Mucosa of rectum (tissue), 2 donors: ENCODE measurements at regions not wholly inside any gene's neighbourhood (a gene's known extent, or its start where the extent isn't known, plus 50 kb on each side); places are given as distances from the start of the nearest gene placed in this dataset.

Source experiments
- H3K27ac ChIP-seq, 2 donors: one replicate each; pipeline ENCODE4 v1.7.0; 2013; ENCODE audit warnings: inconsistent platforms in 2 of 2, low read depth in 2 of 2, low read length in 2 of 2
- H3K27me3 ChIP-seq, 2 donors: one replicate each; pipeline ENCODE4 v1.7.0; 2013; ENCODE audit warnings: low read length in 2 of 2; ENCODE audit not compliant: control insufficient read depth in 2 of 2, insufficient read depth in 2 of 2
- H3K36me3 ChIP-seq, 2 donors: one replicate each; pipeline ENCODE4 v1.7.0; 2013; ENCODE audit warnings: low read length in 2 of 2; ENCODE audit not compliant: control insufficient read depth in 2 of 2, insufficient read depth in 2 of 2
- H3K4me1 ChIP-seq, 2 donors: one replicate each; pipeline ENCODE4 v1.7.0; 2013; ENCODE audit warnings: low read length in 2 of 2, mild to moderate bottlenecking in 1 of 2; ENCODE audit not compliant: control insufficient read depth in 2 of 2, insufficient read depth in 2 of 2
- H3K4me3 ChIP-seq, 2 donors: one replicate each; pipeline ENCODE4 v1.7.0; 2013; ENCODE audit warnings: low read length in 2 of 2
- H3K9ac ChIP-seq, 2 donors: one replicate each; pipeline ENCODE4 v1.7.0; 2013; ENCODE audit warnings: low read length in 2 of 2, low read depth in 1 of 2, mild to moderate bottlenecking in 1 of 2
- H3K9me3 ChIP-seq, 2 donors: one replicate each; pipeline ENCODE4 v1.7.0; 2013; ENCODE audit warnings: low read length in 2 of 2; ENCODE audit not compliant: control insufficient read depth in 2 of 2
- donor health status: healthy.
- donor health status: Normal muscosa, but diverticular disease.

DNA sequence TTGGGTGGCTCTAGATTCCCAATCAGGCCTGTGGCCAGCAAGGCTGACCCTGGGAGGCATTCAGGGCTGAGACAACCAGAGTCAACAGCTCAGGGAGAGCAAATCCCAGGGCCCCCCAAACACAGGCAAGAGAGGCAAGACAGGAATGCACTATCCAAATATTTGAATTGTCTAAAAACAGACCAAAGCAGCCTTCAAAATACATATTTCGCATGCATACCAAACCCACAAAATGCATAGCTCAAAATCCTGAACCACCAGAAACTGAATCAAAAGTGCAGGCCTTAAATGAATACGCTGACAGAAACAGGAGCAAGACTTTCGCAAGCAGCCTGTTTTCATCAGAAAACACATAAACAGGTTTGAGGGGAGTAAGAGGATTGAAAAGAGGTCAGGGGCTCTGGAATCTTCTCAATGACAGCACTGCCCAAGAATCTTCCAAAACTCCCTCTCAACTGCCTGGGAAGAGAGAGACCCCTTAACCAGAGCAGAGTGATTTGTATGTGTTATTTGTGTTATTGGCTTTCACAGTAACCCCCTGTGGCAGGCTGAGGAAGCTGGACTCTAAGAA is 213.6 kb upstream of the CDH5 start:
- no peaks in the 10 kb centered on the region for H3K27me3 ChIP-seq
- no peak overlapping the region for H3K9ac ChIP-seq
- no peaks in the 10 kb centered on the region for H3K9me3 ChIP-seq
- H3K27ac ChIP-seq = no peak overlapping the region
- no peaks in the 10 kb centered on the region for H3K4me1 ChIP-seq
- no peaks in the 10 kb centered on the region for H3K36me3 ChIP-seq
- H3K4me3 ChIP-seq = no peak overlapping the region

DNA sequence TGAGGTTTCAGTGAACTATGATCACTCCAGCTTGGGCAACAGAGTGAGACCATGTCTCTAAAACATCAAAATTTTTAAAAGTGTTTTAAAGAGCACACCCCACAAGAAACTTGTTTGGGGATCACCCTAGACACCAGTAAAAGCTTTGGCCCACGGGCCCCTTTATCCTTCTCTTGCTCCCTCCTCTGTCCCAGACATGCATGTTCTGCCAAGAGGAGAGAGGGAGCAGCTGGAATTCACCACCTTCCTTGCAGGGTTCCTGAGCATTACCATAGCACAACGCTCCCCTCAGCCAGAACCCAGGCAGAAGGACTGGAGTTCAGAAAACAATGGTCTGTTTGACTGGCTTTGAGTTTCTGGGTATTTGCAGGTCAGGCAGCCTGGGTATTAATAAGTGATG is 214.3 kb upstream of the CDH5 start:
- Histone ChIP-seq H3K4me3 (no peak overlapping the region), H3K9ac (no peak overlapping the region), H3K27me3 (no peaks in the 10 kb centered on the region), H3K36me3 (no peaks in the 10 kb centered on the region), H3K4me1 (no peaks in the 10 kb centered on the region), H3K27ac (no peak overlapping the region), H3K9me3 (no peaks in the 10 kb centered on the region)

DNA sequence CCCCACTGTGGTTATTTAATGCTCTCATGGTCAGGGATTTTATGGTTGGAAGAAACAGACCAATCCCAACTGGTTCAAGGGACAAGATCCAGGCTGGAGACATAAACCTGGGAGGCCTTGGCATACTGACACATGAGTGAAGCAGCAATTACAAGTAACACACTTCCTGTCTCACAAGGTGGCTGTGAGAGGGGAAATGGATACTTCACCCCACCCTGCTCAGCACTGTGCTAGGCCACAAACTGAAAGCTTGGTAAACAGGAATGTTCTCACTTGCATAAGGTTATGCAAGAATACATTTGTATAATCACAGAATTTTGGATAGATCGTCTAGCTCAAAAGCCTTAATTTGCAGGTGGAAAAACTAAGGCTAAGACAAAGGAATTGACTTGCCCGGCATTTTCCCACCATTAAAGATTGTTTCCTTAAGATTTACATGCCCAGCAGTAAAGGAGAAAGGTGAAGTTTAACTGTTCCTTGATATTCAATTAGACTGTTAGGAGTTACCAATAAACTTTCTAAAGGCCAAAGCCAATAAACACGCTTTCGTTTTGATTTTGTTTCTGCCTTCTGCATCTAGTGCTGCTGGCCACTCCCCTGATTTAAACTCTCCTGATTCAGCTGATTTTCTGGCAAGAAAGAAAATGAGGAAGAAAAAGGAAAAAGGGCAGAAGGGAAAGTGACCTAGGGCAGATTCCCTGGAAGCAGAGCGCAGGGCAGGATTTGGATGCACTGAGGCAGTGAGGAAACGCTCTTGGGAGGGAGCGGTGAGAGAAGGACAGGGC is 215.6 kb upstream of the CDH5 start:
- Histone ChIP-seq H3K9me3 (no peaks in the 10 kb centered on the region), H3K4me1 (no peaks in the 10 kb centered on the region), H3K27me3 (no peaks in the 10 kb centered on the region), H3K9ac (no peak overlapping the region), H3K27ac (peak overlapping the region; percentile 35 to 56), H3K4me3 (no peak overlapping the region), H3K36me3 (no peaks in the 10 kb centered on the region)

DNA sequence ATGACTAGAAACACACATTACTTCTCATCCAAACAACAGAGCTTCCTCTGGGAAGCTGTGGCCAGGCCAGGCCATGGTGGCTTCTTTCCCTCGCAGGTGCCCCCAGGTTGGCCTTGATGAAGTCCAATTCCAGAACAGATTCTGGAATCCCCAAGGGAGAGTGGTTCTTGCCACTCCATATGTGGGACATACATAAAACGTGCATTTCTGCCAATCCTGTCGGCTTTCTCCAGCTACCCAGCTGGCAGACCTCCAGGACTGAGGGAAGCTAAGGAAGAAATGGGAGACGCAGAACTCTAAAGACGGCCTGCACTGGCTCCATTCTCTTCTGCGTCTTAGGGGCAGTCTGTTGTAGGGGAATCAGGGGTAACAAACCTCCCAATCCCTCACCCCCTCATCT is 219.2 kb upstream of the CDH5 start:
- Histone ChIP-seq H3K36me3 (no peaks in the 10 kb centered on the region), H3K27ac (no peak overlapping the region), H3K27me3 (no peaks in the 10 kb centered on the region), H3K9ac (no peak overlapping the region), H3K9me3 (no peaks in the 10 kb centered on the region), H3K4me3 (no peak overlapping the region), H3K4me1 (no peaks in the 10 kb centered on the region)

DNA sequence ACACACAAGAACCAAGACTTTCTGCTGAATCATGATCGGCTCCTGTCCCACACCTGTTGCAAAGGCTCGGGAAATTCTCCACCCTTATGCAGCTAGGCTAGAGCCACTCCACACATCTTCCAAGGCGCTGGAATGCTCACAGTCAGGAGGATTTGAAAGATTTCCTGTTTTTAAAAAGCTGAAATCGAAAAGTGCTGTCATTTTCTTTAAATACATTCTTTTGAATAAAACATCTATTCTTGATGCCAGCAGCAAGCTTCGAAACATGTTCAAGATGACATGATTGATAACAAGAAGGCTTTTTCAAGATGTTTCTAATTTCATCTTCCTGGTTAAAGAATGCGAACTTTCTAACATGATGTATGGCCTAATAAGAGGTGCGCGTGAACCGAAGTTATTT is 219.7 kb upstream of the CDH5 start:
- H3K36me3 ChIP-seq = no peaks in the 10 kb centered on the region
- H3K9me3 ChIP-seq = no peaks in the 10 kb centered on the region
- no peak overlapping the region for H3K9ac ChIP-seq
- H3K27me3 ChIP-seq = no peaks in the 10 kb centered on the region
- no peaks in the 10 kb centered on the region for H3K4me1 ChIP-seq
- no peak overlapping the region for H3K27ac ChIP-seq
- H3K4me3 ChIP-seq = no peak overlapping the region

DNA sequence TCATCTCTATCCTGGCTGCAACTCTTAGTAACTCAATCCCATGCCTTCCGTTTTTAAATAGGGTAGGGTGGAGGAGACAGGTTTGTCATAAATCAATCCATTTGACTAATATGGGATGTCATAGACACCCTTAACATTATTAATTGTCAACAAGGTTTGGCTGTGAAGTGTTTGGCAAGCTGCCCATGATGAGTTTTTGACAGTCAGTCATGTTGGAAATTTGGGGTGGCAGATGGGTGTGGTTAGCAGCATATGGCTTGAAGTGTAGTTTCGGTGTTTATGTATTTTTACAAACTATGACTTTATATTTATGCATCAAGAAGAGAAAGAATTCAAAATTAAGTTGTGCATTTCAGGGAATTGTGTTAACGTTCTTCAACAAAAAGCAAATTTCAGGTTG is 221.8 kb upstream of the CDH5 start:
- Histone ChIP-seq H3K9ac (no peak overlapping the region), H3K4me3 (no peak overlapping the region), H3K36me3 (no peaks in the 10 kb centered on the region), H3K27ac (no peak overlapping the region), H3K4me1 (no peaks in the 10 kb centered on the region), H3K9me3 (no peaks in the 10 kb centered on the region), H3K27me3 (no peaks in the 10 kb centered on the region)

DNA sequence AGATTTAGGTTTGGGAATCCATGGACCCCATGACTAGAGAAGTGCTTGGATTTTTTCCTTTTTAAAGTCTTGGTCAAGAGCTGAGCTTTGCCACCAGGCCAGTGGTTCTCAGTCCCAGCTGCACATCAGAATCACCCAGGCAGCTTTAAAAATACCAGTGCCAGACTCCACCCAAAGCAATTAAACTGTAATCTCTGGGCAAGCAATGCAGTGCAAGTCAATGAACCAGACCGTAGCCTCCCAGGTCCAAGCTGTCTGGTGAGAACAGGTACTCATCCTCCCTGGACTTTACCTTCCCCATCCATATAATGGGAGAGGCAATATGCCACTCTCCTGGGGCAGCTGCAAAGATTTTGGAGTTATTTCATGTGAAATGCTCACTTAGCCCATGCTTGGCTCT is 223.1 kb upstream of the CDH5 start:
- H3K27me3 ChIP-seq = no peaks in the 10 kb centered on the region
- H3K4me3 ChIP-seq = no peak overlapping the region
- H3K9me3 ChIP-seq = no peaks in the 10 kb centered on the region
- H3K36me3 ChIP-seq = no peaks in the 10 kb centered on the region
- H3K4me1 ChIP-seq = no peaks in the 10 kb centered on the region
- H3K9ac ChIP-seq = no peak overlapping the region
- H3K27ac ChIP-seq = no peak overlapping the region

DNA sequence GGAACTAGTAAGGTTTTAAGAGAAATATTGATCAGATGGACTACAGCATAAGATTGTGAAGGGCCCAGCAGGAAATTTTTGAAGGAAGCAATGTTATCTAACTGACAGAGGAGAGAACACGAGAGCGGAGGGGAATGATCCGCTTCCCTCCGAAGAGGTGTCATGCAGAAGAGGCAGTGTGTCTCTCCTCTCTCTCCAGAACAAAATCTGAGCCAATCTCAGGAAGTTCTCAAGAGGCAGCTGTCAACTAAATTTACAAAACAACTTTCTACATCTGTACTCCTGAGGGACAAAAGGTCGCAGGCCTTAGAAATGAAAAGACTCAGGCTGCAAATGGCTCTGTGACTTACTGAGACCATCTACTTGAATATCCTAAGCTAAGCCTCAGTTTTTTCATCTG is 224.6 kb upstream of the CDH5 start:
- no peaks in the 10 kb centered on the region for H3K36me3 ChIP-seq
- no peaks in the 10 kb centered on the region for H3K9me3 ChIP-seq
- no peak overlapping the region for H3K9ac ChIP-seq
- no peaks in the 10 kb centered on the region for H3K4me1 ChIP-seq
- no peak overlapping the region for H3K4me3 ChIP-seq
- H3K27me3 ChIP-seq = no peaks in the 10 kb centered on the region
- H3K27ac ChIP-seq = no peak overlapping the region

DNA sequence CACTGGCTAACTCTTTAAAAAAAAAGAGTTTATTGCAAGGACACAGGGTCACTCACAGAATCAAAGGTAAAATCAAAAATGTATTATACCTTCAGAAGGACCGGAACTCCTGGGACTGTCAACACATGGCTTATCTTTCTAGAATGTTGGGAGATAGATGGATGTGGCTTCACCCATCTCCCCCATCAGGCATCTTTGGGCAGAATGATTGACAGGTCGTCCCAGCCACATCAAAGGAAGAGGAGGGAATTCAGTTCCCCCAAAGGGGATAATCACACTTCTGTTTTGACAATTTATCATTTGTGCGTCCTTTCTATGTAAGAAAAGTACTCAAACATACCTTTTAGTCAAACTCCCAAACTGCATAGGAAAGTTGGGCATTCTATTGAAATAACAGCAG is 228.6 kb upstream of the CDH5 start:
- no peaks in the 10 kb centered on the region for H3K4me1 ChIP-seq
- H3K36me3 ChIP-seq = no peaks in the 10 kb centered on the region
- H3K27ac ChIP-seq = no peak overlapping the region
- no peak overlapping the region for H3K9ac ChIP-seq
- H3K27me3 ChIP-seq = no peaks in the 10 kb centered on the region
- no peak overlapping the region for H3K4me3 ChIP-seq
- no peaks in the 10 kb centered on the region for H3K9me3 ChIP-seq

DNA sequence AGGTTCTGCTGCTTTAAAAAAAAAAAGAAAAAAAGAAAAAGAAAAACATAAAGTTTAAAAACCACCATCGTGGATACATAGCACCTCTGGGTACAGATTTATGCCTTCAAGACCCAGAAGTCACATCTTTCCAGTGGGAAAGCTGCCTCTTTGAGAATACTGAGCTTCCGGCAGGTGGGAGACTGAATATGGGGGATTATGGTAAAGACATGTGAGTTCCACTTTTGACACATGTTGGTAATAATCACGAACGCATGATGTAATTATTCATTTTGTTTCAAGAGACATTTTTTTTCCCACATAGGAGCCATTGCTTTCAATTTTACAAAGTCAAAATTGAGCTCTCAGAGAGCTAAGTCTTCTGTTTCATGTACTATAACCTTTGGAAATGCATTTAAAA is 229.7 kb upstream of the CDH5 start:
- H3K4me1 ChIP-seq = no peaks in the 10 kb centered on the region
- no peak overlapping the region for H3K4me3 ChIP-seq
- no peak overlapping the region for H3K9ac ChIP-seq
- H3K27ac ChIP-seq = no peak overlapping the region
- H3K27me3 ChIP-seq = no peaks in the 10 kb centered on the region
- no peaks in the 10 kb centered on the region for H3K9me3 ChIP-seq
- no peaks in the 10 kb centered on the region for H3K36me3 ChIP-seq
